ACC112 (cell line): ENCODE measurements at regions not wholly inside any gene's neighbourhood (a gene's known extent, or its start where the extent isn't known, plus 50 kb on each side); places are given as distances from the start of the nearest gene placed in this dataset.

Experiments
- H2AFZ ChIP-seq: fragments of 200-600 bp; sonication (generic); one replicate; pipeline ENCODE4 v1.6.0; 2017; ENCODE audit warnings: antibody characterized with exemption, low read length; ENCODE audit not compliant: unreplicated experiment
- H3K27ac ChIP-seq: fragments of 200-600 bp; sonication (generic); 2 replicates; pipeline ENCODE4 v1.5.1; 2014; ENCODE audit warnings: low read depth, mild to moderate bottlenecking, antibody characterized with exemption, low read length, moderate library complexity
- H3K27me3 ChIP-seq: fragments of 200-600 bp; sonication (generic); 2 replicates; pipeline ENCODE4 v1.6.1; 2014; ENCODE audit warnings: mild to moderate bottlenecking, antibody characterized with exemption, low read length, moderate library complexity, mixed read lengths; ENCODE audit not compliant: insufficient read depth
- H3K36me3 ChIP-seq: fragments of 200-600 bp; sonication (generic); 2 replicates; pipeline ENCODE4 v1.6.1; 2016; ENCODE audit warnings: mild to moderate bottlenecking, antibody characterized with exemption, low read length, moderate library complexity, mixed read lengths; ENCODE audit not compliant: insufficient read depth
- H3K4me1 ChIP-seq: fragments of 200-600 bp; sonication (generic); one replicate; pipeline ENCODE4 v1.6.1; 2016; ENCODE audit warnings: low read length, mixed read lengths; ENCODE audit not compliant: insufficient read depth, unreplicated experiment, control insufficient read depth
- H3K4me3 ChIP-seq: fragments of 200-600 bp; sonication (generic); 2 replicates; pipeline ENCODE4 v1.5.1; 2014; ENCODE audit warnings: mild to moderate bottlenecking, low read depth, low read length
- H3K79me2 ChIP-seq: fragments of 200-600 bp; sonication (generic); one replicate; pipeline ENCODE4 v1.6.0; 2016; ENCODE audit warnings: low read length; ENCODE audit not compliant: control insufficient read depth, unreplicated experiment, insufficient read depth

DNA sequence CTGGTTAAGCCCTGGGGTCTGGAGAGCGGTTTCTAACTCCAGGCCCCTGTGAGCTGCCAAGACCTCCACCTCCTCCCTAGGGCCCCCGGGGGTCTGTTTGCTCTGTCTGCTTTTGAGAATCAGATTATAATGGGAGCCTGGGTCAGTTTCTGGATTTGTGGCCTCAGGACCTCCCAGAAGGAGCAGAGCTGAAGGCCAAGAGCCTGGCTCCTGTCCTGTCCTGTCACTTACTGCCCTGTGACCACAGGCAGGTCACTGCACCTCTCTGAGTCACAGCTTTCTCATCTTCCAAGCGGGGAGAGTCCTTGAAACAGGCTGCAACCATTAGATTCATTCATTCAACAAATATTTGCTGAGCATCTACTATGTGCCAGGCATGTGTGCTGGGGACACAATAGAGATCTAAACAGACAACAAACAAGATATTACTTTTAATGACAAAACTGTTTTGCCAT is 87.3 kb upstream of the FGF3 start:
- Histone ChIP-seq H3K4me3 (no peak overlapping the region), H3K79me2 (no peaks in the 10 kb centered on the region), H3K27ac (no peak overlapping the region), H3K4me1 (no peaks in the 10 kb centered on the region), H2AFZ (no peak overlapping the region), H3K36me3 (no peaks in the 10 kb centered on the region), H3K27me3 (peaks cover 19% of the 10 kb centered on the region)

DNA sequence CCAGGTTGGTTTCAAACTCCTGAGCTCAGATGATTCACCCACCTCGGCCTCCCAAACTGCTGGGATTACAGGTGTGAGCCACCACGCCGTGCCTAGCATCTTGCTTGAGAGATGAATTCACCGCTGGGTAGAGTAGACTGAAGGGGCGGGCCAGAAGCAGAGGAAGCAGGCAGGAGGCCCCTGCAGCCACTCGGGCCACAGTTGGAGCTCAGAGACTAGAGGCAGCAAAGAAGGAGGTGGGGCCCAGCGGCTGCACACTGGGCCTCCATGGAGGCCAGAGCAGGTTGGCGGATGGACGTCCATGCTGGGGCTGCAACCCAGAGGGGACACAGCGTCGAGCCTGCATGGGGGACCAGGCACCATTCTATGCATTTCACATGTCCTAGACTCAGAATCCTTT is 88.4 kb upstream of the FGF3 start:
- Histone ChIP-seq H3K4me3 (no peak overlapping the region), H3K27ac (no peak overlapping the region), H2AFZ (no peak overlapping the region), H3K36me3 (no peaks in the 10 kb centered on the region), H3K27me3 (peaks cover 19% of the 10 kb centered on the region), H3K4me1 (no peaks in the 10 kb centered on the region), H3K79me2 (no peaks in the 10 kb centered on the region)

DNA sequence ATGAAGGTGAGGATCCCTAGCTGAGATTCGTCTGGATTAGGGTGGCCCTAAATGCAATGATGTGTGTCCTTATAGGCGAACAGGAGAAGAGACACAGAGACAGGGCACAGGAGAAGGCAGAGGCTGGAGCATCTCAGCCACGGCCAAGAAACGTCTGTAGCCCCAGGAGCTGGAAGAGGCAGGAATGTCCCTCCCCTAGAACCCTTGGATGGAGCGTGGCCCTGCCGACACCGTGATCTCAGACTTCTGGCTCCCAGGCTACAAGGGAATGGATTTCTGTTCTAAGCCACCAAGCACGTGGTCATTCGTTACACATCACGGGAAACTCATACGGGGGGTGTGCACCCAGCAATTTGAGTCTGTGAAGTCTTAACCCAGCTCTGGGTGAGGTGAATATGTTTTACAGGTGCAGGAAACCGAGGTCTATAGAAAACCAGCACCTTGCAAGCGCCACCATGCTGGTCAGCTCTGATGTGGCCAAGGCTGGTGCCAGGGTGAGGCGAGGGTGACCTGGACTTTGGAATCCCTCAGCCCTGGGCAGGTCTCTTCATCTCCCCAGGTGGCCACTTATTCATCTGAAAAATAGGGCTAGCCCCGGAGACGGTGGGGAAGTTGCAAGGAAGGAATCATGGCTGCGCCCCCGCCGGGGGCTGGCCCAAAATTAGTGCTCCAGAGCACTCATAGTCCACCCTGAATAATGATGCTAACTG is 89.5 kb upstream of the FGF3 start:
- Histone ChIP-seq H2AFZ (no peak overlapping the region), H3K27me3 (peaks cover 19% of the 10 kb centered on the region), H3K36me3 (no peaks in the 10 kb centered on the region), H3K4me1 (no peaks in the 10 kb centered on the region), H3K79me2 (no peaks in the 10 kb centered on the region), H3K27ac (no peak overlapping the region), H3K4me3 (no peak overlapping the region)

DNA sequence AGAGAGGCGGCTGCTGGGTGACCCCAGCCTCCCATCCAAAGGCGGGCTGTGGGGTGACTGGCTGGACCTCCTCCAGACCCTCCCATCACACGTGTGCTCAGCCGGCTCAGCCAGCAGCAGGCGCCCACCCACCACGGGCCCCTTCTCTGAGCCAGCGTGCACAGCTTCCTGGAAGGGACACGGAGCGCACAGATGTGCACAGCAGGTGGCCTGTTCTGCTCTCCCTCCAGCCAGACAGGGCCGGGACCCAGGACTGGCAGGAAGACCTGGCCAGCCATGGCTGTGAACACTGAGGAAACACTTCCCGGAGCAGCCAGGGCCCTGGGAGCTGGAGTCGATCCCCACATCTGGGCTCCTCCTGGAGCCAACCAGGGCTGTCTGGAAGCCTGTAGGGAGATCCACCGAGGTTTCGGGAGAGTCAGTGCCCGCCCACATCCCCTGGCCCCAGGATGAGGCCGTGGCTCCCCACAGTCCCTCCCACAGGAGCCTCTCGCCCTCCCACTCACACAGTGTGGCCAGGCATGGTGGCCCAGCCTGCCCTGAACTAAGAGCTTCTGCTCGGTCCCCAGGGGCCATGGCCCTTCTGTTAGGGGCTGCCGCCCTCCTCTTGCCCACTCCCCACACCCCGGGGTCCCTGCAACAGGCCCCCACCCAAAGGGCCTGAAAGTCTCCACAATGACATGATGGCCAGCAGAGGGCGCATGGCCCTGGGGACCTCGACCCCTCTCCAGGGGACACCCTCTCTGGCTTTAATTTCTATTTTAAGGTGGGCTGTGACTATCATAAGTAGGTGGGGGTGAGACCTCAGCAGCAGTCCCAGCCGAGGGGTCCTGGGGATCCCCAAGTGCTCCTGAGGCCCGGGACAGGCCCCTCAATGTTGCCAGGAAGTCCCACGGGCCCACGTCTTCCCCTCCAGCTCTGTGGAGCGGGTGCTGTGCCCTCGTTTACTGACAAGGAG is 90.6 kb upstream of the FGF3 start:
- Histone ChIP-seq H2AFZ (no peak overlapping the region), H3K27ac (no peak overlapping the region), H3K4me3 (no peak overlapping the region), H3K36me3 (no peaks in the 10 kb centered on the region), H3K79me2 (no peaks in the 10 kb centered on the region), H3K27me3 (peaks cover 19% of the 10 kb centered on the region), H3K4me1 (peaks cover 2% of the 10 kb centered on the region)

DNA sequence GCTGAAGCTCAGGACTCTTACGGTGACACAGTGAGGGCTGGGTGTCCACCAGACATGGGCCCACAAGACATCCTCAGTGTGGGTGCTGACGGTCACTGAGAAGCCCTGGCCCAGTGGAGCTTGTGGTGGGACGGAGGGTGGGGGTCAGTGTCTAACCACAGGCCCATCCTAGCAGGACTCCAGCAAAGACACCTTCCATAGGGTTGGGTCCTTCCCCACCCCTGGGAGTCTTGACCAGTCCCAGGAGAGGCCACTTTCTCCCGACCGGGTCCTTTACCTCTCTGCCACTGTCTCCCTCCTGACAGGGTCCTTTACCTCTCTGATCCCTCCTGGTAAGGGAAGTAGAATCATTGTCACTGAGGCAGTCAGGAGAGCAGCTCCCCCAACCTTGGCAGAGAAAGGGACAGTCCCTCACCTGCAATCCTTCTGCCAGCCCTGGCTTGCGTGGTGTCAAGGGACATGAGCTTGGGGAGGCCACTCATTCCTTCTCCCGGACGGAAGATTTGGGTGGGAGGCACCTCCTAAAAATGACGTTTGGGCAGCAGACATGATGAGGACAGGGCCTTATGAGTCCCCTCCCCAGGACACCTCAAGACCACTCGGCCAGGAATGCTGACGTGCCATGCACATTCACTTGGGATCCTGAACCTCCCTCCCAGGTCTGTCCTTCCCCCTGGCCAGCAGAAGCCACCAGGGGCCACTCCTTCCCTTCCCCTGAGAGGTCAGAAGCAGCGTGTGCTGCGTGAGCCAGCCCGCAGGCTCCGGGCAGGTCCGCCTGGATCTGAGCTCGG is 91.5 kb upstream of the FGF3 start:
- peaks cover 19% of the 10 kb centered on the region for H3K27me3 ChIP-seq
- H3K79me2 ChIP-seq, result no peaks in the 10 kb centered on the region
- H2AFZ ChIP-seq, result no peak overlapping the region
- H3K4me1 ChIP-seq, result peaks cover 10% of the 10 kb centered on the region
- H3K27ac ChIP-seq, result no peak overlapping the region
- H3K4me3 ChIP-seq, result no peak overlapping the region
- H3K36me3 ChIP-seq, result no peaks in the 10 kb centered on the region

DNA sequence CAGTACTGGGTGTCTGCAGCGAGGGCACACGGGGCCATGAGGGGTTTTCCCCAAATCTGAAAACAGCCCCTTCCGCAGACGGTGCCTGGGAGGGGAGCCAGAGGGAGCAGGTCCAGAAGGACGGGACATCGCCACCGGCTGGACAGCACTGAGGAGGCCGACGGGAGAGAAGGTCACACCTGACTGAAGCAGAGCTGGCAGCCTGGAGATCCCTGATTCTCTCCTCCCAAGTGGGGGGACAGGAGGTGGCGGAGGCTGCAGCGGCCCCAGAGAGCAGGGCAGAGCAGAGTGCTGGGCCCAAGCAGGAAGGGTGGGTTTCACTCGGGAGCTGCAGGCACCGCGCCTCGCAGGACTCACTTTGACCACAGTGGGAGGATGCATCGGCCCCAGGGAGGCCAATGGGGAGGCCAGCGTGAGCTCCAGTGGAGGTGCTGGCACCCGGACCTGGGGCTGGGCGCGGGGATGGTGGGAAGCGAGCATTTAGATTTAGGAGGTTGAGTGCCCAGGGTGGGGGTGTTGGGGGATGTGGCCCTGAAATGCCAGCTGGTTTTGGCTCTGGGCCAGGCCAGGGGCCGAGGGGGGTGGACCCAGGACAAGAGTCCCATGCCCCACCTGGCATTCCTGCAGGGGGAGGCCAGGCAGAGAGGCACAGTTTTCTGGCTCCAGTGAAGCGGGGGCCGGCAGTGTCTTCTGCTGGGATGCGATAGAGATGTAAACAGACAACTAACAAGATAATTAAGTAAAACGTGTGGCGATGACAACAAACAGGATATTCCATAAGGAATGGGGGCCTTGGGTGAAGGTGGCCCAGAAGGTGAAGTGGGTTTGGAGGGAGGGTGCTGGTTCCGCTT is 92.3 kb upstream of the FGF3 start:
- Histone ChIP-seq H3K36me3 (no peaks in the 10 kb centered on the region), H3K4me1 (peaks cover 17% of the 10 kb centered on the region), H3K27me3 (peaks cover 19% of the 10 kb centered on the region), H3K4me3 (no peak overlapping the region), H2AFZ (no peak overlapping the region), H3K79me2 (no peaks in the 10 kb centered on the region), H3K27ac (no peak overlapping the region)

DNA sequence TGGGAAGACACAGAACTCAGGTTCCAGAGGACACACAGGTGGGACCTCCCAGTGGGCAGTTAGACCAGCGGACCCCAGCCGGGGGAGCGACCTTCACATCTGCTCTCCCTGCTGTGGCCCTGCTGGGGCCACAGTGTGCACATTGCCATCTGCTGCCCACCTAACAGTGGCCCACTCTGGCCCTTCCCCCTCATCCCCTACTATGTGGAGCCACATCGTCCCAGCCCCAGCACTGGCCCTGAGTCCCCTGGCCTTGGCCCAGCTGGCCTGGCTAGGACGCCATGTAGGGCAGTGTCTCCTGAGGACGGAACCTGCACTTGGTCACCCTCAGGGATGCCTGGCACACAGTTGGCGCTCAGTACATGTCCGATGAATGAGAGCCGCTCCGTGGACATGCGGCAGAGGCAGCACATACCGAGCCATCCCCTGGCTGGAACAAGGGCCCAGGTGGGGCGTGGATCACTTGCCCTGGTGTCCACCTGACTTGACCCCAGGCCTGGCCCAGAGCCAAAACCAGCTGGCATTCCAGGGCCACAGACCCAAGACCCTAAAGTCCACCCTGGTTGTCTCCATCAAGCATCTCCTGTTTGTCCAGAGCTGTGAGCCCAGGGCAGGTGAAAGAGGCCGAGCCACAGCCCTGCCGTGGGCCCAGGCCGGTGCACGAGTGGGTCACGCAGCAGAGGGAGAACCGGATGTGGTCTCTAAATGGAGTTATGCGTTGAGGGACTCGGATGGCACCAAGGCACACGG is 93.1 kb upstream of the FGF3 start:
- H3K27ac ChIP-seq, result no peak overlapping the region
- H3K27me3 ChIP-seq, result peaks cover 19% of the 10 kb centered on the region
- H3K4me1 ChIP-seq, result peaks cover 17% of the 10 kb centered on the region
- no peaks in the 10 kb centered on the region for H3K36me3 ChIP-seq
- no peak overlapping the region for H3K4me3 ChIP-seq
- H3K79me2 ChIP-seq, result no peaks in the 10 kb centered on the region
- no peak overlapping the region for H2AFZ ChIP-seq

DNA sequence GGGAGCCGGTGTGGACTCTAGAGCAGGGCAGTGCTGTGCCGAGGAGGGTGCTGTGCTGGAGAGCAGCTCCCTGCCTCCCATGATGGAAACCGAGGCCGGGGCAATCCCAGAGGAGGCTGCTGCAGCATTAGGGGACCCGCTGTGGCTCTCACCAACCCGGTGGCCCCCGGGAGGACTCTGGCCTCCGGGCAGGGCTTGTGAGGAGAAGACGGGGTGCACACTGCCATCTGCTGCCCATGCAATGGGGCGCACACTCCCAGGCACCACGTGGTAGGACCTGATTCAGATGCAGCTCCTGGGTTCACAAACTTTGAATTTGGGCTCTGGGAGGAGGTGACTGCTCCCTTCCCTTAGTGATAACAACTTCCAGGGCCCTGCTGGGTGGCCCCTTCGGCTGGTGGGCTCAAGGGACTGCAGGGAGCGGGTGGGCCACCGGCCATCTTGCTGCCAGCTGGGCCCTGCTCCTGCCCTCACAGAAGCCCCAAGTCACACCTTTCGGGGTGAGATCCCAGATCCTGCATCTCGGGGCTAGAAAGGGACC is 93.8 kb upstream of the FGF3 start:
- H2AFZ ChIP-seq, result no peak overlapping the region
- peaks cover 17% of the 10 kb centered on the region for H3K4me1 ChIP-seq
- no peaks in the 10 kb centered on the region for H3K79me2 ChIP-seq
- no peak overlapping the region for H3K4me3 ChIP-seq
- no peaks in the 10 kb centered on the region for H3K36me3 ChIP-seq
- H3K27ac ChIP-seq, result no peak overlapping the region
- peaks cover 19% of the 10 kb centered on the region for H3K27me3 ChIP-seq

DNA sequence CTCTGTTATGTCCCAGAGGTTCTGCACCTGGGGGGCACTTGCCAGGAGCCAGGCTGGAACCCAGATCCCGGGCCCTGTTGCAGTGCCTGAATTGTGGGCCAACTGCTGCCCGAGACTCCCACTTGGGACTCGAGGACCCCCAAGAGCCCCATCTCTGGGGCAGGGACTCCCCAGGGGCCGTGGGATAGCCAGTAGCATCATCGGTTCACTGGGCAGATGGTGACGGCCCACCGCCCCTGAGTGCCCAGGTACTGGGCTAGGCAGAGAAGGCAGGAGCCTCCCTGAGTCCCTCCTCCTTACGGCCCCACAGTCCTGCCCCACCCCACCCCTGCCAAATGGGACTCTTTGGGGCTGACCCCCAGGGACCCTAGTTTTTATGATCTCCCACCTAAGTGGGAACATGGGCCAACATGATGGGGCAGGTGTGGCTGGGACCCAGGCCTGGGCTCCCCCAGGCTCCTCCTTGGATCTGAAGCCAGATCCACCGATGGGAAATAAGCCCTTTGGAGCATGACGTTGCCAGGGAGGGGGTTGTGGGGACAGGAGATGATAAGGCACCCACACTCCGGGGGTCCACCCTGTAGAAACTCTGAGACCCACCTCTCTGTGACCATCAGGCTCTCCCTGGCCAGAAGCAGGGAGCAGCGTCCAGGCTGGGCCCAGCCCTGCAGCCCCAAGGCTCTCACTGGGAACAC is 94.5 kb upstream of the FGF3 start:
- Histone ChIP-seq H3K27ac (no peak overlapping the region), H3K4me1 (peaks cover 17% of the 10 kb centered on the region), H3K27me3 (peaks cover 15% of the 10 kb centered on the region), H3K36me3 (no peaks in the 10 kb centered on the region), H2AFZ (no peak overlapping the region), H3K79me2 (no peaks in the 10 kb centered on the region), H3K4me3 (no peak overlapping the region)
